HG02610 (cell line): ENCODE measurements at regions not wholly inside any gene's neighbourhood (a gene's known extent, or its start where the extent isn't known, plus 50 kb on each side); places are given as distances from the start of the nearest gene placed in this dataset.
"Not testable (repeated sequence)": the region's sequence is repeated elsewhere in the genome, so short reads cannot be mapped to it uniquely, and the experiment has no call there.

Source experiments
- ATAC-seq: cut with Tn5 transposase; IDR thresholded peaks from one replicate; pipeline ENCODE4 v1.9.1; 2021; ENCODE audit warnings: mild to moderate bottlenecking, moderate library complexity; ENCODE audit not compliant: unreplicated experiment

DNA sequence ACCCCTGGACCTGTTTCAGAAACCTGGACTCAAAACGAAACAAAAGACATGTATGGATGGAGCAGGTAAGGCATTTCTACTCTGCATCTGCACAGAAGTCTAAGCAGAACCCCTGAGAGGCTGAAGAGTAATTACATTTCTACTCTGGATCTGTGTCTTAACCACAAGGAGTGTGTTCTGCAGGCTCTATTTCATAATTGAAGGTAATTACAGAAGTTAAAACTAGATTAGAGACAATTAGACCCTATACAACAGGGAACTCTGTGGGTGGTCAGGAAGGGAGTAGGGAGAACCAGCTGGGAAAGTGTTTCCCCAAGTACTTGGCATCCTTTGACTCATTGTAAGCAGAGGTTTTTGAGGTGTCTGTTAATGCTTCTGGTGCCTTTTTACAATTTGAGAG, 69.8 kb downstream of the IGSF1 start:
- no peak for ATAC-seq

DNA sequence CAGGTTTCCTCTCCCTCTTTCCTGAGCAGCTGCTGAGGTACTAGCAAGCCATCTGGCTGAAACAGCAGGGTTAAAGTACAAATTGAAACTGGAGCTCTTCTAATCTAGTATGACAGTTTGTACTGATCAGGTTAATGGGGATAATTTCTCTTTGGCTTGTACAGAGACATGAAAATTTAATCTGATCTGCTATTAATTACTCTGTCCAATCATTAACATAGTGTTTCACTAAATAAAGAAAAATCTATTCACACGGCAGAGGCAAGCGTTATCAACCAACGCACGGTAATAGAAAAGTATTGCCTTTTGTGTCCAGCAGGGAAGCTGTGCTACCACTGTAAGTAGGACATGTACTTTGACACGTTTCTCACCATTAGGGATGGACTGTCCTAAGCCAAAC, 71.1 kb downstream of the IGSF1 start:
- no peak for ATAC-seq

DNA sequence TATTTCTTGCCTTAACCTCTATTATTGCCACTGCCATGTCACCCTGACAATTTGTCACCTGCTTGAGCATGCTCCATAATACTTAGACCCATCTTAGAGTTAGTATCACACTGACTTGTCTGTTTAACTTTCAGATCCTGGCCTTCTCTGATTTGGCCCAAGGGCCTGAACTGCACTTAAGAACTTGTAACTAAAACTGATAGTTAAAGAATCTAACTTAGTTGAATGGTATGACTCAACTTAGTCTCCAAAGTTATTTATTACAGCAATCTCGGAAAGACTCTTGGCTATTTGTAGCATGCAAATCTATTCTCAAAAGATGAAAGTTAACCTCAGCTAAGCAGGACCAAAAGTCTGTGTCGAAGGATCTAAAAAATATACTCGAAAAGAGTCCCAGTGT, 72.3 kb downstream of the IGSF1 start:
- ATAC-seq: peak; percentile 39

DNA sequence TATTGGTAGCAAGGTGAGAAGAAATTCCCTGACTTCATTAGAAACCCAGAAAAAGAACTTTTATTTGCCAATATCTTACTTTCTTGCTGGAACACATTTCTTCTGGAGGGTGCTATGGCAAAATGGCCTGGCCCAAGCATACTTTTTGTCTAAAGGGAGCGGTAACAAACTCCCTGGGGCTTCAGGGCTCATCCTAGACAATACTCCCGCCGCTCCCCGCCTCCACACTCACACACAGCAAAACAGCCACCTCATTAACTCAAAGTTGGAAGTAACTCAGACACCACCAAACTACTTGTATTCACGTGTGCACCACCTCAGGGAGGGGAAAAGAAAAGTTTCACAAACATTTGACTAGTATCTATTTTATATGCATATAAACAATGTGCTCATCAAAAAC, 75.7 kb downstream of the IGSF1 start:
- ATAC-seq: no peak

DNA sequence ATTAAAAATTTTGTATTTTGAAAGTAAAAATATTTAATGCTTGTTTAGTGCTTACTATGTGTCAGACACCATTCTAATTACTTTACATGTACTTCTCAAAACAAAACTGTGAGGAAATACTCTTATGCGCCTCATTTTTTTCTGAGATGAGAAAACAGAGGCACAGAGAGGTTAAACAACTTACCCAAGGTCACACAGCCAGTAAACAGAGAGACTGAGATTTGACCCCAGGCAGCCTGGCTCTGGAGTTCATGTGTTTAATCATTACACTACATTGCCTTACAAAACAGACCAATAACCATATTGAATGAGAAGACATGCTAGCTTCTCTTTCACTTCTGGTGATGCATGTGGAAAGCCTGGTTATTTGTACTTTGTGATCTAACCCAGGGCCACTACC, 86.3 kb downstream of the IGSF1 start:
- no peak for ATAC-seq

DNA sequence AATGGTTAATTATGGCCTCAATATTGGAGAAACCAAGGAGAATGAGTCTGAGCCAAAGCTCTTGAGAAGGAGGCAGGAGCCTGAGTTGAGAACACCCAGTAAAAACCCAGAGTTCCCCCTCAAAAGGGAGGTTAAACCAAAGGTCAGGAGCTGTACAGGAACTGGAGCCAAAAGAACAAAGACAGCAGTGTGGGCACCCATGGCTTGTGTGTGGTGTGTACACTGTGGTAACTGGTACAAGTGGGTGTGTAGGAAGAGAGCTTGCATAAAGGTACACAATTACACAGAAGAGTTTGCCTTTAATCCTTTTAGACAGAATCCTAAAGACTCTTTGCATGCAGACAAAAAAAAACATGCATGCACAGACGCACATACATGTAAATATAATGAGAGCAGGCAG, 87.1 kb downstream of the IGSF1 start:
- no peak for ATAC-seq

DNA sequence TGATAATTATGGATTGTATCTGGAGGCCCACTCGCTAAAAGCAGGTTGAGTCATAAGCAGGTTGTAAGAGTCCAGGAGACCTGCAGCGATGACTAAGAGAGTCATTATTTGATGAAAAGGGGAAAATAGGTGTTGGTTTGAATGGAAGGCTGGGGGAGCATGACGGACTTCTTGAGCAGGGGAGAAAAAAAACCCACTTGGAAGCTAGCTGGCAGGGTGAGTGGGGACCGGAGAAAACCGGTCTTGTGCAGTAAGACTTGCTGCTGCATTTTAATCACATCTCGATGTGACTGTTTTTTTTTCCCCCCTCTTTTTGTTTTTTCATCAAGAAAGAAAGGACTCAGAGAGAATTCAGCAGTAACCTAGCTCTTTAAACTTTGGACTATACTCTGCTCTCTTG, 90.0 kb downstream of the IGSF1 start:
- ATAC-seq: no peak

DNA sequence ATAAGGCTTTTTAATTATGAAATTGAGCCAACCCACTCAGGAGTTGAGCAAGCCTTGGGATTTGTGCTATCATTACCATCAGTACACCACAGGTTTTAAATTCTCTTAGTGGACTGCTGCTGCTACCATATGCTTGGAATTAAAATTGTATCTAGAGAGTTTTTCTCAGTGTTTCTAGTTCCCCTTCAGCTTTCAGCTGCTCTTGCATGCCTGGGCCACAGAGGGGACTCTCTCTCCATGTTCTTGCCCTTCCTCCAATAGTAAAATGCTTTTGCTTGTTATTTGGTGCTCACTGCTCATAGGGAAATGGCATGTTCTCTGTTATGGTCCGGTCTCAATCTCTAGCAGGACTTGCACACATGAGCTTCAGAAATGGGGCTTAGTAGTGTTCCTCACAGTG, 101.9 kb downstream of the IGSF1 start:
- ATAC-seq: no peak

DNA sequence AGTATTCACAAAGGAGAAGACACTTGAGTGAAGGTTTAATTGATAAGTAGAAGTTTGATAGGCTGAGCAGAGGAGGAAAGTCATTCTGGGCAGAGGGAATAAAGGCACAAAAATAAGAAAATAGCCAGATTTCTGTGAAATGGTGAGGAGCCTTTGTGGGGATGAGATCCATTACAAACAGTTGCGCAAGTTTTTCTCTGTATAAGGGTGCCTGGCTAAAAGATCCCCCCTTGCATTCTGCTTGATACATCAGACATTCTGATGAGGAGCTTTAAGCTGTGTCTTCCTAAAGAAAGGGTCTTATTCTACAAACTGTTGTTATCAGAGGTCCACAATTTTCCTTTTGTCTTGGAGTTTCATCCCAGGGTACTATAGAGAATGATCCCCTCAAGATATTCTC, 112.0 kb downstream of the ARHGAP36 start:
- ATAC-seq: no peak

DNA sequence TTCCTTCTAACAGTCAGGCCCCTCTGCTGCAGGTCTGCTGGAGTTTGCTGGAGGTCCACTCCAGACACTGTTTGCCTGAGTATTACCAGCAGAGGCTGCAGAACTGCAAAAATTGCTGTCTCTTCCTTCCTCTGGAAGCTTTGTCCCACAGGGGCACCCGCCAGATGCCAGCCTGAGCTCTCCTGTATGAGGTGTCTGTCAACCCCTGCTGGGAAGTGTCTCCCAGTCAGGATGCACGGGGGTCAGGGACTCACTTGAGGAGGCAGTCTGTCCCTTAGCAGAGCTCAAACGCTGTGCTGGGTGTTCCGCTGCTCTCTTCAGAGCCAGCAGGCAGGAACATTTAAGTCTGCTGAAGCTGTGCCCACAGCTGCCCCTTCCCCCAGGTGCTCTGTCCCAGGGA, 105.5 kb downstream of the ARHGAP36 start:
- ATAC-seq: not testable (repeated sequence)

DNA sequence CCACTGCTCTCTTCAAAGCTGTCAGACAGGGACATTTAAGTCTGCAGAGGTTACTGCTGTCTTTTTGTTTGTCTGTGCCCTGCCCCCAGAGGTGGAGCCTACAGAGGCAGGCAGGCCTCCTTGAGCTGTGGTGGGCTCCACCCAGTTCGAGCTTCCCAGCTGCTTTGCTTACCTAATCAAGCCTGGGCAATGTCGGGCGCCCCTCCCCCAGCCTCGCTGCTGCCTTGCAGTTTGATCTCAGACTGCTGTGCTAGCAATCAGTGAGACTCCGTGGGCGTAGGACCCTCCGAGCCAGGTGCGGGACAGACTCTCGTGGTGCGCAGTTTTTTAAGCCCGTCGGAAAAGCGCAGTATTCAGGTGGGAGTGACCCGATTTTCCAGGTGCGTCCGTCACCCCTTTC, 99.5 kb downstream of the ARHGAP36 start:
- not testable (repeated sequence) for ATAC-seq

DNA sequence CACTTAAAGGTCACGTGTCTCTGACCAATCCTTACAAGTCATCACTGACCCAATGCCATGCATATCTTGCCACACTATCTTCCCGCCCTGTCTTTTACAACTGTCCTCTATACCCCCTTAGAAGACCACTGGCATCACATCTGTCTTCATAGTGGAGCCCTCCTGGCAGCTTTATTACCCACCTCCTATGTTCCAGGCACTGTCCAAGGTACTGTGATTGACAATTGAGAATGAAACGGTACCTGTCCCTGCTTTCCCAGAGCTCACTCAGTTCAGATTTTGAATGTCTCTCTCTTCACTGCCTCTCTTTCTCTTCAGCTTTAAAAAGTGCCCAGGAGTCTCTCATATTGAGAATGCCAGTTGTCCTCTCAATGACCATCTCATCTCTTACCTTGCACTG, 88.6 kb downstream of the ARHGAP36 start:
- ATAC-seq: no peak
